GM19397 (cell line): ENCODE measurements at regions not wholly inside any gene's neighbourhood (a gene's known extent, or its start where the extent isn't known, plus 50 kb on each side); places are given as distances from the start of the nearest gene placed in this dataset.

Experiments
- ATAC-seq: cut with Tn5 transposase; IDR thresholded peaks from one replicate; pipeline ENCODE4 v1.9.1; 2021; ENCODE audit warnings: mild to moderate bottlenecking, moderate library complexity; ENCODE audit not compliant: unreplicated experiment

DNA sequence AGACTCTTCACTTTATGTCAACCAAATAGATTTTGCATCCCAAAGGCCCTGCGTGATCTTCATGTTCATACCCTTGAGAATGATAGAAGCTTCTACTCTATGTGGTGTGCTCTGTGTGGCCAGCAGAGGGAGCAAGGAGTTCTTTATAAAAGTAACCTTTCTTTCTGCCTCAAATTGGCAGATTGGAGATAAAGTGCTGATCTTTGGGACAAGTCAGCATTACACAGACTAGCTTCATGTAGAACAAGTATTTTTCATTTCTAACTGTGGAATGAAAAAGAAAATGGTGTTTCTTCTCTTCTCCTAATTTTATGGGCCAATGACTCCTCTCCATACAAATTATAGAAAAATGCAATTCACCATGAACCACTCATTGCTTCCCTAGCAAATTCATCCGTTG, 1214.1 kb downstream of the SORCS1 start:
- no peak for ATAC-seq

- ATAC-seq, result no peak
Observed at GRCh38 chr10:105949721-105950120, 1214.8 kb downstream of the SORCS1 start.

- ATAC-seq, result no peak
Observed at GRCh38 chr10:105925045-105925785, 1239.3 kb downstream of the SORCS1 start.

DNA sequence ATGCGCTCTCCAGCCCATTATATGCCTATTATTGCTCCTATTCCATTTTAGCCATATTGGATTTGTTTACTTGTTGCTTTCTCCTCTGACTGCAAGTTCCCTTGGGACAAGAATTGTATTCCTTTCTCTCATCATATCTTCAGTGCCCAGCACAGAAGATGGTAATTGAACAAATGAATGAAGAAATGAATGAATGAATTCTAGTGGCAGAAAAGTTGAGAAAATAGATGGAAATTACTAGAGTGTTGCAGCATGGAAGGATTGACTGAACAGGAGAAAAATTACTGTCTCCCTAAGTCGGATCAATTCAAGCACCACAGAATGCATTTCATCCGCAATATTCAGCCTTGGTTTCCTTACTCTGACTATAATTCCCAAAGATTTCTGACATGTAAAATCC, 1243.2 kb downstream of the SORCS1 start:
- no peak for ATAC-seq

DNA sequence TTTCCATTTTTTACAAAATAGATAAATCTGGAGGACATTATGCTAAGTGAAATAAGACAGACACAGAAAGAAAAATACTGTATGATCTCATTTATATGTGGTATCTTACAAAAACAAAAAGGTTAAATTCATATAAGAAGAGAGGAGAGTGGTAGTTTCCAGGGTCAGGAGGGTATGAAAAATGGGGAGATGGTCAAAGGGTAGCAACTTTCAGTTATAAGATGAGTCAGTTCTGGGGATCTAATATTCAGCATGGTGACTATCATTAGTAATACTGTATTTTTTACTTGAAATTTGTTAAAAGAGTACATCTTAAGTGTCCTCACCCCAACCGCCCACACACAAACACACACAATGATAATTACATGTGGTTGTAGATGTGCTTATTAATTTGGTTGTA, 1250.1 kb downstream of the SORCS1 start:
- no peak for ATAC-seq

- ATAC-seq, result no peak
Observed at GRCh38 chr10:105908701-105909100, 1255.8 kb downstream of the SORCS1 start.

GRCh38 chr10:105885495-105885894, 1244.4 kb downstream of the SORCS3 start:
- no peak for ATAC-seq

DNA sequence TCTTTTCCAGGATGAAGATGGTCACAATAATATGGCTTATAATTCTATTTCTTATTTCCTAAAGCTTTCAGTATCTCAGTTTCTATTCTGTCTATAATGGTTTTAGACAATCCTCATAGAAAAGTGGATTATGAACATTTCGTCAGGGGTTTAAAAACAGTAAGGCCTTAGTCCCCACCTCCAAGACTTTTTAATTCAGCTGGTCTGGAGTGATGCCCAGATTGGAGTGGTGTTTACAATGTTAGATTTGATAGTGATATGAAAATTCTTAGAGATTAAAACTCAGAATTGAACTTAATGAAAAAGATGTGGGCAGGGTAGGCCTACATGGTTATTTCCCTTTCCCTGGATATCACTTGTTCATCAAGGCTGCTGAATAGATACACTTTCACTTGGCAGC, 1238.3 kb downstream of the SORCS3 start:
- ATAC-seq, result no peak

DNA sequence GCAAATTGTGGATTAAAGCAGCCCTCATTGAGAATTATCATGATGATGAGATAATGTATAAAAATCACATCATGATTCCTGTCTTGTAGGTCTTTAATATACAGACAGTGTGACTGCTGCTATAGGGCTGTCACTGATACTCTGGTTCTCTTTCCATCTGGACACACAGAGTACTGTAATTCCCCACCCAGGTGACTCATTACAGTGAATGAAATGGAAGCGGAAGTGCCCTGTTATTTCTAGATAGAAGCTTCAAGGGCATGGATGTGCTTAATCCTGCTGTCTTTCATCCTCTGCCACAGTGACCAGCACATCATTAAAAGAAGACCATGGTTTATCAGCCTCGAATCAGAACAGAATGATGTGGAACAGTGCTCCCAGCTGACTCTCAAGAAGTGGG, 1234.0 kb downstream of the SORCS3 start:
- ATAC-seq, result no peak

DNA sequence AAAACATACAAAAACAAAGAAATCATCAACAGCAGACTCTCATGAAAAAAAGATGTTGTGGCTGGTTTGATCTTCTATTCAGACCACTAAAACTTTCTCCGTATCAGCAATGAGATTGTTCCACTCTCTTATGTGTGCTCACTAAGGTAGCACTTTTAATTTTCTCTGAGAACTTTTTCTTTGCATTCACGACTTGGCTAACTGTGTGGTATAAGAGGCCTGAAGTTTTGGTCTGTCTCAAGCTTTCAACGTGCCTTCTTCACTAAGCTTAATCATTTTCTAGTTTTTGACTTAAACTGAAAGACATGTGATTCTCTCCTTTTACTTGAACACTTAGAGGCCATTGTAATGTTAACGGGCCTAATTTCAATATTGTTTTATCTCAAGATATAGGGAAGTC, 1231.6 kb downstream of the SORCS3 start:
- ATAC-seq, result no peak

- ATAC-seq, result no peak
Observed at GRCh38 chr10:105868935-105869334, 1227.8 kb downstream of the SORCS3 start.

DNA sequence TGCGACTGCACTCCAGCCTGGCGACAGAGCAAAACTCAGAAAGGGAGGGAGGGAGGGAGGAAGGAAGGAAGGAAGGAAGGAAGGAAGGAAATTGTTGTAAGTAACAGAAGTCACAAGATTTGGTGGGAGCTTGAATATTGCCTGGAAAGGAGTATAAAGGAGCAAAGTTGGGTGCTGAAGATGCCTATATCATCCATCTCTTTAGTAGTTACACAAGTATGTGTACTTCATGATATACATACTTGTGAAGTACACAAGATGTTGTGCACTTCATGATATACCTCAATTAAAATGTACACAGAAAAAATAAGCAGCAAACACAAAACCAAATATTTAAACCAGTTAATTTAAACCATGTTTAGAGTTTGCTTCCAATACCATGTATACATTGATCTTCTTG, 1223.8 kb downstream of the SORCS3 start:
- ATAC-seq, result no peak

DNA sequence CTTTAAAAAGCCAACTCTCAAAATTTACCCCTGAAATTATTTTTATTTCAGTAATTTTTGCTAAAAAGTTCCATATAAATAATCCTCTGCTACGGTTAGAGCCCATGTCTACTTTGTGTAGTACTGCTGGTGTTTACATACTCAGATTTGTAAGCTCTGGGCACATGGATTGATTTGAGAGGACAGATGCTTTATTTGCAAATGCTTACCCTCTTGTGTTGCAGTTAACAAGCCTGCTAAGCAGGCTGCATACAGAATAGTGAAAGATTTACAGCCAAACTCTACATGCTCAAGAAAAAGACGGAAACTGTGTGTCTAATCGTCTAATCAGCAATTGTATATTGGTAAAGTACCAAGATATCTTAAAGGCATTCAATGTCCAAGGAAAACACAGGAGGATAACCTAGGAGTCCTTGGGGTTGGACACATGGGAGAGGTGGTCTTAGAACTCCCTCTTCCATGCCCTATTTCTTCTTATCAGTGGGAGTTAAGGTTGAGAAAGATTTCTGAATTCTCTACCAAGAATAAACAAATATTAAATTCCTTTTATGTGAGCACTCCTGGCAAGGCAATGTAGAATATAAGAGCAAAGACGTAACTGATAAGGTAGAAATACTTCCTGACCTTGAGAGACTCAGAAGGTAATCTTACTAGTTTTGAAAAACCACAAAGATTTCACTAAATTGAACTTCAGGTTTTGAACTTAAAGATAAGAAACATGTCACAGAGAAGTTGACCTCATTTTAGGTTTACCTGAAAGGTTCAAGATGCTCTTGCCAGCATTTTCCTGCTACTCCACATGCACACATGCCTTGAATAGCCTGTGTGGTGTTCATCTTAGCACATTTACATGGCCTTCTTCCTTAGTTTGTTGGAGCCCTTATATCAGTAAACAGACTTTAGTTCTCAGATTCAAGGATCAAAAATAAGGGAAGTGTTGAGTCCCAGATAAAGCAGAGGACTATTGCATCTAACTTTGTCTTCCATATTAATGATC, 1216.5 kb downstream of the SORCS3 start:
- ATAC-seq, result no peak

GRCh38 chr10:105855791-105856190, 1214.7 kb downstream of the SORCS3 start:
- ATAC-seq, result no peak

DNA sequence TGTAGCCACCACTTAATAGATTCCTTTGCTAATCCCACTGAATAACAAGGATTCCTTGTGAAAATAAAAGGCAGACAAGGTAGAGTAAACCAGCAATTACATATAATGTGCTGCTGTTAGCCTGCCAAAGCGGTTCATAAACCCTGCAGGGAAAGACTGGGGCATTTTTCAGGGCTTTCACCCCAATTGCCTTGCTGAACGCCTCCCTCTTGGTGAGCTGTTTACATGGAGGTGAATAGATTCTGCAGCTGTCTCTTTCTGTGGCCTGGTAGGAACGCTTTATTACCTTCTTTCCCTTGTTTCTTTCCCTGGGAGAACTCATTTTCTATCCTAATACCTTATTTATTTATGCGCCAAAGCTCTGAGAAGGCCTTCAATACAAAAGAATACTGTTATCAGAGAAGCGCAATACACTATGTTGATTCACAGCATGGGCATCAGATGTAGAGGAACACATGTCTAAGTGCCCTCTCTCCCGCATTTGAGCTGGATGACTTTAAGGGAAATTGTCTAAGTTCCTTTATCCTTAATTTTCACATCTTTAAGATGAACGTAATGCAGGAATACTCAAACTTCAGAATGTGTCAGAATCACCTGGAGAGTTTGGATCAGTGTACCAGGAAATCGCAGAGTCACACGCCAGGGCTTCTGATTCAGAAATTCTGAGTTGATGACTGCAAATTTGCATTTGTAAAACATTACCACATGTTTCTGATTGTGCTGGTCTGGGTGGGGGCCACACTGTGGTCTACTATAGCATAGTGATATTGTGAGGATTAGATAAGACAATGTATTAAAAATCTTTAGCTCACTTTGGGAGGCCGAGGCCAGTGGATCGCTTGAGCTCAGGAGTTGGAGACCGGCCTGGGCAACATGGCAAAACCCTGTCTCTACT, 1203.8 kb downstream of the SORCS3 start:
- no peak for ATAC-seq

DNA sequence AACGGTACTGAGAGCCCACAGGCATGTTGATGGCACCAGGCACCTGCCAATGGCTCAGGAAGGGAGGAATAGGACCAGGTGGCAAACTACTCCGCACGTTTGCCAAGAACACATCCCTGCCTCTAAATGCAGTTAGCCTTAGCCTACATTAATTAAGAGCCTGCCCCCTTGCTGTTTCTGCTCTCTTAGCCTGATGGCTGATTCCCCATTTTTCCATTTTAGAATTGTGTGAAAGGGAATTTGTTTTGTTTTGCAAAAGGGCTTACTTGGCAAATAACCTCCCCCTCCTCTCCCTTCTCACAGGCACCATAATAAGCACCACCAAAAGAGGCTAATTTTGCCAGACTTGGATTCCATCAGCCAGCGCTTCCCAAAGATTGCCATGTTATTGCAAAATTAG, 1203.2 kb downstream of the SORCS3 start:
- ATAC-seq, result no peak

DNA sequence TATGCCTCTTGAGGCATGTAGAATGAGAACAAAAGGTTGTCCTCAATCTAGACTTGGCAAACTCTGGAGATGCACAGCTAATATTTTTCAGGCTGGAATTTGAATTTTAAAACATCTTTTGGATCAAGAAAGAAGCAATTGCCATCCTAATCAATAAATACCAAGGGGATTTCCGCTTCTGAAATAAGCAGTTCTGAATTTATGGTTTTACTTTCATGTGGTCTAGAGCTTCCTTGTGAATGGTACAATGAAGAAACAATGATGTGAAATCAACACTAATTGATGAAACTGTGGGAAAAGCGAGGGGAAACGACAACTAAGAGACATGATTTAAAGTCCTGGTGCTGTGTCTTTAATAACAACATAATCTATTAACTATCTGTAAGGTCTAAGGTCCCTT, 1202.7 kb downstream of the SORCS3 start:
- no peak for ATAC-seq

GRCh38 chr10:105840288-105840770, 1199.2 kb downstream of the SORCS3 start:
- ATAC-seq, result no peak

DNA sequence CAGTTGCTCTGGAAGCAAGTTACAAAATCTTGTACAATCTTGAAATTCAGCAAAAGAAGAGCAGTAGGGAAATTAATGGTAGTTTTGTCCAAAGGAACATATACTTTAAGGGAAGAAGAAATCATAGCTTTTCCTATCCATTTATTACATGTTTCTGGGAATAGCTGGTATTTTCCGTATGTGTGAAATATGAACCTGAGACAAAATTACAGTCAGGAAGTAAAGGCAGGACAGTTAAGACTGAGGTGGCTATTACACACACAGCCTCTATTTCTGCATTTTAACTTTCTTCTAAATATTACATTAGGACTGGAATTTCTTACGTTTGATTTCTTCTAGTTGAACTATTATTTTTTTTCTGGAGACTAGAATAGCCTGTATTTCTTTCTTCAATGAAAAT, 1197.3 kb downstream of the SORCS3 start:
- ATAC-seq, result no peak

GRCh38 chr10:105837951-105838350, 1196.9 kb downstream of the SORCS3 start:
- peak; percentile 92 for ATAC-seq
